HG02870 (cell line): ENCODE measurements at regions not wholly inside any gene's neighbourhood (a gene's known extent, or its start where the extent isn't known, plus 50 kb on each side); places are given as distances from the start of the nearest gene placed in this dataset.
"Not testable (repeated sequence)": the region's sequence is repeated elsewhere in the genome, so short reads cannot be mapped to it uniquely, and the experiment has no call there.

Source experiments
- ATAC-seq: cut with Tn5 transposase; IDR thresholded peaks from one replicate; pipeline ENCODE4 v1.9.1; 2021; ENCODE audit warnings: mild to moderate bottlenecking, moderate library complexity; ENCODE audit not compliant: unreplicated experiment

- no peak for ATAC-seq
Observed at GRCh38 chr10:30534465-30535144, 94.9 kb downstream of the LYZL2 start.

- ATAC-seq: no peak
Observed at GRCh38 chr10:30531751-30532530, 97.6 kb downstream of the LYZL2 start.

GRCh38 chr10:30529373-30529998 is 95.5 kb downstream of the MAP3K8 start:
- ATAC-seq: peak; percentile 63

GRCh38 chr10:30528429-30528786 is 94.4 kb downstream of the MAP3K8 start:
- no peak for ATAC-seq

GRCh38 chr10:30527623-30528428 is 93.8 kb downstream of the MAP3K8 start:
- ATAC-seq: no peak

GRCh38 chr10:30522661-30523078 is 88.7 kb downstream of the MAP3K8 start:
- ATAC-seq: not testable (repeated sequence)

GRCh38 chr10:30518907-30519306 is 84.9 kb downstream of the MAP3K8 start:
- ATAC-seq: no peak
